Coronary artery (tissue), 2 donors: ENCODE measurements at regions not wholly inside any gene's neighbourhood (a gene's known extent, or its start where the extent isn't known, plus 50 kb on each side); places are given as distances from the start of the nearest gene placed in this dataset.

Source experiments
- DNase-seq: peaks from one replicate; pipeline ENCODE4 v3.0.0-alpha.2; 2017; ENCODE audit warnings: low spot score
- H3K27ac ChIP-seq, 2 donors: fragments of 200-600 bp; sonication (generic); one replicate each; pipeline ENCODE4 v1.5.1; 2016 to 2019
- H3K4me3 ChIP-seq: fragments of 200-600 bp; sonication (generic); 2 replicates; pipeline ENCODE4 v1.5.1; 2016; ENCODE audit warnings: mild to moderate bottlenecking, moderate library complexity
- TF ChIP-seq, protein P1 (sequence below): fragments of 200-600 bp; sonication (generic); IDR thresholded peaks from one replicate; pipeline ENCODE4 v1.5.1; 2019; ENCODE audit warnings: antibody characterized with exemption

GRCh38 chr1:170823120-170823519 is 112.2 kb upstream of the MROH9 start:
- Histone ChIP-seq H3K4me3 (no peak overlapping the region), H3K27ac (no peak overlapping the region)
- TF ChIP-seq, protein P1, sequence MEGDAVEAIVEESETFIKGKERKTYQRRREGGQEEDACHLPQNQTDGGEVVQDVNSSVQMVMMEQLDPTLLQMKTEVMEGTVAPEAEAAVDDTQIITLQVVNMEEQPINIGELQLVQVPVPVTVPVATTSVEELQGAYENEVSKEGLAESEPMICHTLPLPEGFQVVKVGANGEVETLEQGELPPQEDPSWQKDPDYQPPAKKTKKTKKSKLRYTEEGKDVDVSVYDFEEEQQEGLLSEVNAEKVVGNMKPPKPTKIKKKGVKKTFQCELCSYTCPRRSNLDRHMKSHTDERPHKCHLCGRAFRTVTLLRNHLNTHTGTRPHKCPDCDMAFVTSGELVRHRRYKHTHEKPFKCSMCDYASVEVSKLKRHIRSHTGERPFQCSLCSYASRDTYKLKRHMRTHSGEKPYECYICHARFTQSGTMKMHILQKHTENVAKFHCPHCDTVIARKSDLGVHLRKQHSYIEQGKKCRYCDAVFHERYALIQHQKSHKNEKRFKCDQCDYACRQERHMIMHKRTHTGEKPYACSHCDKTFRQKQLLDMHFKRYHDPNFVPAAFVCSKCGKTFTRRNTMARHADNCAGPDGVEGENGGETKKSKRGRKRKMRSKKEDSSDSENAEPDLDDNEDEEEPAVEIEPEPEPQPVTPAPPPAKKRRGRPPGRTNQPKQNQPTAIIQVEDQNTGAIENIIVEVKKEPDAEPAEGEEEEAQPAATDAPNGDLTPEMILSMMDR: no peak
- no peak for DNase-seq

DNA sequence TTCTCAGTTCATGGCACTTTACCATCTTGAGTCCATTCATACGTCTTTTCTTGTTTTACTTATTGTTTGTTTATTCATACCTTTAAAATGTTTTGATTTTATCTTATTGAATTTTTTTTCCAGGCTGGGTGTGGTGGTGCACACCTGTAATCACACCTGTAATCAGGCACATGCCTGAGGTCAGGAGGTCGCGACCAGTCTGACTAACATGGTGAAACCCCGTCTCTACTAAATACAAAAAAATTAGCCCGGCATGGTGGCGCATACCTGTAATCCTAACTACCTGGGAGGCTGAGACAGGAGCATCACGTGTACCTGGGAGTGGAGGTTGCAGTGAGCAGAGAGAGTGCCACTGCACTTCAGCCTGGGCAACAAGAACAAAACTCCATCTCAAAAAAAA is 104.1 kb upstream of the MROH9 start:
- Histone ChIP-seq H3K27ac (no peak overlapping the region), H3K4me3 (no peak overlapping the region)
- TF ChIP-seq, protein P1: no peak
- no peak for DNase-seq

DNA sequence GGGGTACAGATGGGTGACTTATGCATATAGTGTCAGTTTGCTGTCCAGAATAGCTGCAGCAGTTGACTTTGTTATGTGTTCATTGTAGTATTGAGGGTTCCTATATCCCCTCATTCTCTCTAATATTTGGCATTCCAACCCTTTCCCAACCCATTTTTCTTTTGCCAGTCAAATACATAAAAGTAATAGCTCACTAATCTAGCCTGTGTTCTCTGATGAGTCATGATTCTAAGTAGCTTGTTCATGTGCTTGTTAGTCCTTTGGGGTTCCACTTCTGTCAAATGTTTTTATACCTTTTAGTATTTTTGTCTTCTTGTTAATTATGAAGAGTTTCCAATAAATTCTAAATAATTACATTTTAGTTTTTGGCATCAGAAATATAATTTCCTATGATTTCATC is 99.2 kb upstream of the MROH9 start:
- Histone ChIP-seq H3K27ac (no peak overlapping the region), H3K4me3 (no peak overlapping the region)
- DNase-seq: no peak
- TF ChIP-seq, protein P1: no peak

- no peak overlapping the region for H3K4me3 ChIP-seq
- TF ChIP-seq, protein P1: no peak
- H3K27ac ChIP-seq: no peak overlapping the region
- DNase-seq: no peak
Measured at GRCh38 chr1:170840371-170840770, 95.0 kb upstream of the MROH9 start.

DNA sequence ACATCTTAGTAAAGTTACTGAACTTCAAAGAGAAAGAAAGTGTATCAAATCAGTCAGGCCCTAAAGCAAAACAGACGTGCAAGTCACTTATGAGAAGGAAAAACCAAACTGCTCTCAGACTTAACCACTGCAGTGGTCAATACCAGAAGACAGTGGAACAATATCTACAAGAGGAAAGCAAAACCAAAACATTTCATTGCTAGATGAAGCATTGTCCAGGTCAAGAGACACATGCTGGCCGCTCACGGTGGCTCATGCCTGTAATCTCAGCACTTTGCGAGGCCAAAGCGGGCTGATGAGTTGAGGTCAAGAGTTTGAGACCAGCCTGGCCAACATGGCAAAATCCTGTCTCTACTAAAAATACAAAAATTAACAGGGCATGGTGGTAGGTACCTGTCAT is 82.0 kb upstream of the MROH9 start:
- TF ChIP-seq, protein P1: no peak

GRCh38 chr1:170853867-170854266 is 81.5 kb upstream of the MROH9 start:
- no peak for DNase-seq
- Histone ChIP-seq H3K4me3 (no peak overlapping the region), H3K27ac (no peak overlapping the region)
- TF ChIP-seq, protein P1: no peak

More for the DNA sequence above, 82.0 kb upstream of the MROH9 start:
- Histone ChIP-seq H3K27ac (no peak overlapping the region), H3K4me3 (no peak overlapping the region)
- no peak for DNase-seq

DNA sequence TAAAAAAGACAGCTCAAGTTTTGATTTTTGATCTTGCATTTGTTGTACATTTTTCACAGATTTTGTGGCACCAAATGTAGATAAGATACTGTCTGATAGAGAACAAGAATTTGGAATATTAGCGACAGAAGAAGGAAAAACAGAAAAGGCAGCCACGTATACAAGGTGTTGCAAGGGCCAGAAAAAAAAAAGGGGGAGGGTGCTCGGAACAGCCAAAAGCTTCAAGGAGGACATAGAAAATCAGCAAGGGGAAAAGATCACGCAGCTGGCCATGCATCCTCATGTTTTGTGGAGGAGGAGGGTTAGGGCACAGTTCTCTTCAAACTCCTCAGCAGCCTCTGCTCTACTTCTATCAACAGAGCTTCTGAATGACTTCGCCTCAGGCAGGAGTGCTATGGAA is 80.7 kb upstream of the MROH9 start:
- DNase-seq: no peak
- TF ChIP-seq, protein P1: no peak
- H3K4me3 ChIP-seq: no peak overlapping the region
- H3K27ac ChIP-seq: no peak overlapping the region
